ENCODE measurements at regions not wholly inside any gene's neighbourhood (a gene's known extent, or its start where the extent isn't known, plus 50 kb on each side); places are given as distances from the start of the nearest gene placed in this dataset.
"Not testable (repeated sequence)": the region's sequence is repeated elsewhere in the genome, so short reads cannot be mapped to it uniquely, and the experiment has no call there.

DNA sequence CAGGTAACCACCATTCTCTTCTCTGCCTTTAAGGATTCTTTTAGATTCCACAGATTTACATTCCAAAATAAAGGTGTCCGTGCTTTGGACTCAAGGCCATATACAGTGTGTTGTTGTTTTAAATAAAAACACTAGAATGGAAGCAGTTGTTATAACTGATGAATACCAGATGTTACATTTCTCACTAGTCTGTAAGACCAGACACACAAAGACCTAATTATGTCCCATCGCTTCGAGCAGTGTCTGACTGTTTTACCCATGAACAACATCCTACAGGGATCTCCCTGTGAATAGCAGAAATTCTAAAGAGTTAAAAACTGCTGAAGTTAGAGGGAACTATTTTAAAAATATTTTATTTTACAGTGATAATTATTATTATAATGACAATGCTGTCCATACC lies 574.7 kb upstream of the ZP4 start:
- no peak for DNase-seq (ENCODE audit: low read depth in 2 of 2)

DNA sequence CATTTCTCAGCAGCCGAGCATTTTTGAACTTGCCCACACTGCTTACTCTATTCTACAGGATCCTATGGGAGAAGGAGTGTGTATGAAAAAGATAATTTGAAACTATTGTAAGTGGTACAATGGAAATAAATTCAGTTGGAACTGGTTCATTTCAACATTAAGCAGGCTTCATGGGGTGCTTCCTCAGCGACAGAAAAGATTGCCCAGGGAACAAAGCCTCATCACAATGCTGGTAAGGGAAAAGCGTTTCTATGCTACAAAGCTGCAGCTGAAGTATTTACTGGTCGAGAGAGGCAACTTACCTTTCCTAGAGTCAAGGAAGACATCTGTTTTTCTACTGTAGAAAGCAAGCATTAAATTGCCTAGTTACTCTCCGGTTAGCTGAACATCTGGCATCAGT lies 568.2 kb upstream of the ZP4 start:
- no peak for DNase-seq (ENCODE audit: low read depth in 2 of 2)

DNA sequence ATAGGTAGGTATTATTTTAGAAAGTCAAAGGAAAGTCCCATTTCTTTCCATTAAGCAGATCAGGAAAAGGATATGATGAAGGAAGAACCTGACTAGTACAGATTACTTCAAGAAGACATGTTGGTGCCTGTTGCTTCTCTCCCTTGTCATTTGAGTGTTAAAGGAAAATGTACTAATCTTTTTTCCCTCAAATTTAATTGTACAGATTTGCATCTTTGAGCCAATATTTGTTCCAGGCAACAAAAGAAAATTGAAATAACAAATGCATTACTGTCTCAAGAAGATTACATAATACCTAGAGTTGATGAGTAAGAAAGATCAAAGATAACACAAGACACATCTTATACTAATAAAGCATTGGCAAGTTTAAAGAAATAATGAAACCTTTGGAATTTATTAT lies 566.9 kb upstream of the ZP4 start:
- DNase-seq (ENCODE audit: low read depth in 2 of 2) = no peak

DNA sequence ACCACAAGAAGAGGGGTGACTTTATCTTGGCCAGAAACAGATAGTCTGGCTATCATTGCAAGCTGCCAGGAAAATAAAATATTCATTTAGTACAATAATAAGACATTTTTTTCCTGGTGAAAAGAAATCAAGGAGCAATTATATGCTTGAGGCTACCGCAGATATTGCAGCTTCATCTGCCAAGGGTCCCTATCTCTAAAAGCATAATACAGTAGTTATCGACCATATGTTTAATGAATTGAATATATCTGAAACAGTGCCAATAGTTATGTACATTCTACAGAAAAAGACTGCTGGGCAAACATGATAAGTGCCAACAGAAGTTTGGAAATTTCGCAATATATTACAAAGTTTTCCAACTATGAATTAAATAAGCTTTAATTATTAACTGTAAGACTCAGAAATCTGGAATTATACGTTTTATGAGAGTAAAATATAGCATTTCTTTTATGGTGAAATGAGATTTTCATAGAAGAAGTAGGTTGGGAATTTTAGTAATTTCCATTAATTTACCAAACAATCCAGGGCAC lies 561.1 kb upstream of the ZP4 start:
- no peak for DNase-seq (ENCODE audit: low read depth in 2 of 2)

DNA sequence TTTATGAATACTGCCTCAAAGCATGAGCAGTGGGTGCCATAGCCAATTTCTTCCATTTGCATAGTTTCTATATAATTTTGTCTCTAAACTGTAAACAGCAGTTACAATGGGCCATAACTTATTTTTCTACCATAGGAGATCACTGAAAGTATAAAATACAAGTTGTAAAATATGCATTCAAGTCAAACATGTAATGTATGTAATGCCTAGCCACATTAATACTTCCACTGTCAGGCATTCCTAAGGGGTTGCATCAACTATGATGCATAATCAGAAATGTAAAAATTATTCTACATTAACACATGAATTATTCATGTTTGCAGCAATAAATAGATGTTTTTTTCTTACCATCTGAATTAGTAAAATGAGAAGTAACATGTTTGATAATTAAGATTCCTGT lies 560.3 kb upstream of the ZP4 start:
- no peak for DNase-seq (ENCODE audit: low read depth in 2 of 2)

DNA sequence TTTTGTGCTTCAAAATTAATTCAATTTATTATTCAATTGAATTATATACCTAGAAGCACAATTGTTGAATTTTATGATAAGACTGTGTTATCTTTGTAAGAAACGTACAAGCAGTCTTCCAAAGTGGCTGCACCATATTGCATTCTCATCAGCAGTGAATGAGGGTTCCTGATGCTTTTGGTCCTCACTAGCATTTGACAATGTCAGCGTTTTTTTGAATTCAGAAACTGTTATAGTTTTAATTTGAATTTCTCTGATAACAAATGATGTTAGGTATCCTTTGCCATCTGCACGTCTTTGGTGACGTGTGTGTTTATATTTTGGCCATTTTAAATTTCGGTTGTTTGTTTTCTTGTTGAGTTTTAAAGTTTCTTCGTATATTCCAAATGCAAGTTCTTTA lies 553.0 kb upstream of the ZP4 start:
- DNase-seq (ENCODE audit: low read depth in 2 of 2) = no peak

DNA sequence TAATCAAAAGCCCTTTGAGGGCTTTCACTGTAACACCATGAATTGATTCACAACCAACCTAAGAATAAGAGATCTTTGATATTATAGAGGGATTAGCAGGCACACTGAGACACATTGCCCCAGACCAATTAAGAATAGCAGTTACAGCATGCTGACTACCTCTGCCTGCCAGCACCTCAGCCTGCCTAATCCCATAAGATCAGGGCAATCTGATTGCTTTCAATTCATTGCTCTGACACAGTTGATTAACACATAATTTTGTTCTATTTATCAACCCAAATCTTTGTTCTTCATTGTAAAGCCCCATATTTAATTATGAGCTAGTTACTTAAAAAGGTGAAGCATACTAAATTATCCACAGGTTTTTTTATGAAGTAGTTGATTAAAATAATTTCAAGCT lies 548.8 kb upstream of the ZP4 start:
- no peak for DNase-seq (ENCODE audit: low read depth in 2 of 2)

DNA sequence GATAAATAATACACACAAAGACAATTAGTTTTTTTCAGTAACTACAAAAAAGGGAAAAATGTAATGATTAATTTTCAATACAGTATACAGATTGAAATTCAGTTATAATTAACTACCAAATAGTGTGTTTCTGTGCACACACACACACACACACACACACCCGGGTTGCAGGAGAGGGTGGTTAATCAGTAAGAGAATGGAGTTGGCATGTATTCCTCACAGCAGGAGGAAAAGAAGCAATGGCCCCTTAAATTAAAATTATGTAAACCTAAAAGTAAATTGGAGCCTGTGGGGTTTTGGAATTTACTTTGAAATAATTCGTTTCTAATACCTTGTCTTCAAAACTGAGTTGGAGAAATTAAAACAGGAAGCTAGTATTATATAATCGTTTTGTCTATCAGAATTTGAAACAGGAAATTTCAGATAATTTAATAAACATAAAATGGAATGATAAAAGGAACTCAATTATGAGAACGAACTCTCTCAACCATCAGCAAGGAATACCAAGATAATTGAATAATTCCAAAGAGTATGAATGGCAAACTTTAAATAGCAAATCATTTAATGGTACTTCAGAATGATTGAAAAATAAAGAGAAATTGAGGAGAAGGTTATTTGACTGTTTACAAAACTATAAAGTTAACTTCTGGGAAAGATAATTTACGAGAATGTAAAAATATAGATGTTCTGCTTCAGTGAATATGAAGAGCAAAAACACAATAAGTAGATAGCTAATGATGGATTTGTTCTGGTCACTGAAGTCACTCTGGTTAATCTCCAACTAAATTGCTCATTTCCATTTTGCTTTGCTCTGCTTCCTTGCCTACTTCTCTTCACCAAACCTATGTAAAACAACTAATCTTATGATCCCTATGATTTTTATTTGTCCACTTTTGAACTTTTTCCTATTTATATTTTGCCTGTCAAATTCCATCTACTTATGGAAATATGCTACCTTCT lies 547.9 kb upstream of the ZP4 start:
- no peak for DNase-seq (ENCODE audit: low read depth in 2 of 2)

DNA sequence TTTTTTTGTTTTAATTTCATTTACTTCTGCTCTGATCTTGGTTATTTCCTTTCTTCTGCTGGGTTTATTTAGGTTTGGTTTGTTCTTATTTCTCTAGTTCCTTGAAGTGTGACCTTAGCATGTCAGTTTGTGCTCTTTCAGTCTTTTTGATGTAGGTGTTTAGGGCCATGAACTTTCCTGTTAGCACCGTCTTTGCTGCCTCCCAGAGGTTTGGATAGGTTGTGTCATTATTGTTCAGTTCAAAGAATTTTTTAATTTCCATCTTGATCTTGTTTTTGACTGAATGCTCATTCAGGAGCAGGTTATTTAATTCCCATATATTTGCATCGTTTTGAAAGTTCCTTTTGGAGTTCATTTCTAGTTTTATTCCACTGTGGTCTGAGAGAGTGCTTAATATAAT lies 539.0 kb upstream of the ZP4 start:
- not testable (repeated sequence) for DNase-seq (ENCODE audit: low read depth in 2 of 2)

DNA sequence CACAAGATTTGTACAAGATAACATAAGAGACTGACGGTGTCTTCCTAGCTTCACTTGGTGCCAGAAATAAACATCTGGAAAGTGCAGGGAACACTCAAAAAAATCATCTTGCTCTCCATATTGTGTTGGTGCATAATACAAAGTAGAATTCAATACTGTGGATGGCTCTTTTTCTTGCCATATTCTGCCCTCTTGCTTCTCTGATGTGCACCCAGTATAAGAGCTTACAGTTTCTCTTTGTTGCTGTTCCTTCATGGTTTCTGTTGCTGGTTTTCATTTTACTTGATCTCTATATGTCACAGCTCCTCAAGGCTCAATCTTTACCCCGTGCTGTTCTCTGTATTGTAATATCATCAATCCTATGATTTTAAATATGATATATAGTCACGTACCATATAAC lies 528.5 kb upstream of the ZP4 start:
- DNase-seq (ENCODE audit: low read depth in 2 of 2) = no peak

DNA sequence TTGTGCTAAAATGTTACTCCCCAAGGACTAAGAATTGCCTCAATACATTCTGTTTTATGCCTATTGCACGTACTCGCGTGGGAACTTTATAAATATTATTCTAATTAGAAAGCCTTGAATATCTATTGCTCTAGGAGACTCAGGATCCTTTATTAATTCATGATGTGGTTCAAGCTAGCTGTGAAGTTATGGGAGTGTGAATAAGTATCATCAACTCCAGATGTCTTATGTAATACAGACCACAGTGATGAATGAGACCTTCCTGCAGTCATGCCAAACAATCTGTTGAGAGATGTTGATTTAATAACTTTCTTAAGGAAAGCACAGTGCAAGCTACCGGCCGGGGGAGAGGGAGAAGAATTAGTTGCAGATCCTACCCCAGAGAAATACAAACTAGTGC lies 519.2 kb upstream of the ZP4 start:
- no peak for DNase-seq (ENCODE audit: low read depth in 2 of 2)

DNA sequence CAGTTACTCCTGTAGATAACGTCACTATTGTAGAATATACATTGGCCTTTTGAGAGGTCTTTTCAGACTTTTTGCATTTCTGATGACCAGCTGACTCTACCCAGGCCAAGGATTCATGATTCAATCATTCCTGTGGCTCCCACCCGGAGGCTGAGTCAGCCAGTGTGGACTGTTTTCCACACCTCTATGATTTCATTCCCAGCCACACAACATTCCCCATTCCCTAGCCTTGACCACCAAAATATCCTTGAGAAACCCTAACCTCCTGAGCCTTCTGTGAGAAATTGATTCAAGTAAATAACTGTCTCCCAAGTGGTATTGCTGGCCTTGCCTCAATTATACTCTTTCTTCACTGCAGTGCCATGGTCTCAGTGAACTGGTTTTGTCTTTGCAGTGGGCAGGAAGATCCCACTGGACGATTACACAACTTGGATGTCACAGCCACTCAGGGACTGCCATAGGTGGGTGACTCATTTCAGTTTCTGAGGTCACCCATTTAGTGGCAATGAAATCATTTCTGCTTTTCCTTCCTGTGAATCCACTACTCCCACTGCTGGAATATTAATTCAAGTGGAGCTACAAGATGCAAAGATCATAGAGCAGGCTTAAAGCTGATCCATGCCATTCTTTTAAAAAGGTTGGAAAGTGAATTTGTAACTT lies 518.6 kb upstream of the ZP4 start:
- no peak for DNase-seq (ENCODE audit: low read depth in 2 of 2)

DNA sequence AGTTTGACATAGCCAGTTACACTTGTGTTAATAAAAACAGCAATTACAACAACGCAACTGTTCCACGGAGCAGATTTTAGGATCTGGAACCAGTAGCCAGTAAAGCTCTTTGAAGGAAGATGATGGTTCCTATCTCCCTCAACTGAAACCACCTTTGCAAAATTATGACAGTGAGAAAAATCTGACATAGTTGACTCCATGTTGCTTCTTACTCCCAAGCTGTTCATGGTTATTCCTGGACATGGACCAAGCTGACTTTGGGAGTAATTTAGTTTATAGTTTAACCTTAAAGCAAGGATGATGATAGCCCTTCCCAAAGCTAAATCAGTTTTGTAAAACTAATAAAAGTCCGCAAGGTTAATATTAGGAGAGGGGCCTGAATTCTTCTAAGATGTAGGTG lies 518.0 kb upstream of the ZP4 start:
- no peak for DNase-seq (ENCODE audit: low read depth in 2 of 2)

DNA sequence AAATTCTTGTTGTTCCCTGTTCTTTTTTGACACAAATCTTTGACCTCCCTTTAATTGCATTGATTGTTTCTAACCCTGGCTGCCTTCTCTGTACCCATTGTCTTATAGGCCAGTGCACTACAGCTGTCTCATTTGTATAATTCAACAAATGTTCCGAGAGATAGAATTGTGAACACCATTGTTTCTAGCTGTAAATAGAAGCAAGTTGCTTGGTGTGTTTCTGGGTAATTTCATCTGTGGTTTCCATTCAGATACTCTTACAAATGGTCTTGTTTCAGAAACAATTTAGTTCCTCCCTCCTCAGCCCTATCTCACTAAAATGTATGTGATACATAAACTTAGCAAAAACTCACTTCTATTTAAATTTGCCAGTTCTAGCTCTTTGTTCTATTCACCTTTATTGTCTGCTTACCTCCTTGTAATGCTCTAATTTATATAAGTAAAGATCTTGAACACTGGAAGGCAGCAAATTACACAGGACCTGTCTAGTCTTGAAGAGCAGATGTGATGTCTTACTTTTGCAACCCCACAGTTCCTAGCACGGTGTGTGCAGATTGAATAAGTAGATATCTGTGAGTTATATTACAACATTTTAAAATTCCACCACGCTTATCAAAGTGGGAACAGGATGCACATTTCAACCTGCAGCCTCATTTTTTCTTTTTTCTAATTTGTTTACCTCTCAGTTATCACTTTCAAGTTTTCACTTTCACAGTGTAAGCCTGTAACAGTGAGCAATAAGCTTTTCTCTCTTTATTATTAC lies 515.6 kb upstream of the ZP4 start:
- no peak for DNase-seq (ENCODE audit: low read depth in 2 of 2)

DNA sequence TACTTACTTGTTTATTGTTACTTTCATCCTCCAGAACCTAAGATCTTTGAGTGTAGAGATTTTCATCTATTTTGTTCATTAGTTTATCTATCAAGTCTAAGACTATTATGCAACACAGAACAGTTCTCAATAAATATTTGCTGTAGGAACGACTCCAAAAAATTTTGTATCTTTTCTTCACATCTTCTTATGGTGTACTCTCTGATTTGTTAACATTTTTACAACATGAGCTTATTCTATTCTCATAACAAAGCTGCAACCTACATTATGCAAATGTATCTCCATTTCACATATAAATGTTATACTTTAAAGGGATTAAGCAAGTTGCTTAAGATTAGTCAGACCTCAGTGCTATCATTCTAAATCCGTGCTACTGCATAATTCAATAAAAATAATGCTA lies 514.2 kb upstream of the ZP4 start:
- DNase-seq (ENCODE audit: low read depth in 2 of 2) = no peak

DNA sequence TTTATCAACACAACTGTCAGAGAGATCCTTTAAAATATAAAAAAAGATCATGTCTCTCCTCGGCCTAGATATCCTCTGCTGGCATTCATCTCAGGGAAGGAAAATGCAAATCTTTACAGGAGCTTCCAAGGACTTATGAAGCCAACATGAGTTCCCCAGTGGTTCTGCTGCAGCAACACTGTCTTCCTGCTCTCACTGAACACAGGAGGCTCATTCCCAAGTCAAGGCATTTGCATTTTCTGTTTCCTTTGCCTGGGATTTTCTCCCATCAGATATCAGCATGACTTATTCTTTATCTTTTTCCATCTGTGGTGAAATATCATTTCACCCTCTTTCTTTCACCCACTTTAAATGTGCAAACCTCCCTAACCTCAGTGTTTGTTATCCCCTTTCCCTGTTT lies 513.8 kb upstream of the ZP4 start:
- DNase-seq (ENCODE audit: low read depth in 2 of 2) = no peak

DNA sequence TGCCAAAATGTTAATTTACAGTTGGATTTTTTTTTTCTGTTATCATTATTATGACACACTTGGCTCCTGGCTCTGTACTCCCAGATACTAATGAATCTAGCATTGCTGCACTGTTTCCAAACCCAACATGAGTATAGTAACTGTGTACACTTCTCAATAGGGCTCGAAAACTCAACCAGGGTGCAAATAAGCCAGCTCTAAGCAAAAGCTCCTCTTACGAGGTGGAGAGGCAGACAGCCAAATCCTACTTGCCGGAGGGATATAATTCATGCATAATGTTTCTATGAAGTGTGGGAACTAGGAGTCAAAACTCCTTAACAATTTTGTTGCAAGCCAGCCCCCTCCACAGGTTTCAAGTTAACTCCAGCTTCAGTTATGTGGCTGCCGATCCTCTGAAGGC lies 510.4 kb upstream of the ZP4 start:
- DNase-seq (ENCODE audit: low read depth in 2 of 2) = no peak

DNA sequence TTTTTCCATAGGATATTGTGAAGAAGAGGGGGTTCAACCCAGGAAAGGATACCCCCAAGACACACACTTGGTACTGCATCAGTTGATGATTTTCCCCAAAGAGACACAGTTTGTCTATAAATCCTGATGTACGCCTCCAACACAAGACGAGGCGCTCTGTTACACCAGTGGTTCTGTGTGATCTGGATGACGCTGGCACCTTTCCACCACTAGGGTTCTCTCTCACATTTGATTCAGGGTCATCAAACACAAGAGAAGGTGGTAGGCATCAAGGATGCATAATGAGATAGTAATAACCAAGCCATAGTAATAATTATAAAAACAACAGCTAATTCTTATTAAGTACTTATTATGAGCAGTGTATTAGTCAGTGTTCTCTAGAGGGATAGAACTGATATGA lies 508.8 kb upstream of the ZP4 start:
- no peak for DNase-seq (ENCODE audit: low read depth in 2 of 2)

DNA sequence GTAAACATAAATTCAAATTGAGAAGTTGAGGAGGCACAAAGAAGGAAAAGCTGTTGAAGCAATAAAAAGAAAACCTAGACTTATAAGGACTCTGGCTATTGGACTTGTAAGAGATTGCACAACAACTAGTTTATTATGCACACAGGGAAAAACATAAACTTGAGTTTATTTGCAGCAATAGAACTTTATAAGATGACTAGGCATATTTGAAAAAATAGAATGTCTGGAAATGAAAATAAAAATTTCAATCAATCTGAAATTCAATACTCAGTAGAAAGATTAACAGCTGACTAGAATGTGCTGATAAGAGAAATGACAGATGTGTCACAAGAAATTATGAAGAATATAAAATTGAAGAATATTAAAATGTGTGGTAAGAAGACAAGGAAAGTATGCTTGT lies 505.4 kb upstream of the ZP4 start:
- DNase-seq (ENCODE audit: low read depth in 2 of 2) = no peak

DNA sequence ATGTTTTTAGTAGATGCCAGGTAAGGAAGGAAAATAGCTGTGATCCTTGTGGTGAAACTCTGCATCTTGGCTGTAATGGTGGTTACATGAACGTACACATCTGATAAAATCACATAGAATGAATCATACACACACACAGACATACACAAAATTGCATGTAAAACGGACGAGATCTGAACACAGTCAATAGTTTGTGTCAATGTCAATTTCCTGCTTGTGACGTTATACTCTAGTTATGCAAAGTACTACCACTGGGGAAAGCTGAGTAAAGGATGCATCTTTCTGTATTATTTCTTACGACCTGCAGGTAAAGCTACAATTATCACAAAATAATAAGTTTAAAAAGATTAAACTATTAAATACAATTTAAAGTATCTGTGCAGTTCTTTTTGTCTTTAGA lies 493.7 kb upstream of the ZP4 start:
- no peak for DNase-seq (ENCODE audit: low read depth in 2 of 2)

DNA sequence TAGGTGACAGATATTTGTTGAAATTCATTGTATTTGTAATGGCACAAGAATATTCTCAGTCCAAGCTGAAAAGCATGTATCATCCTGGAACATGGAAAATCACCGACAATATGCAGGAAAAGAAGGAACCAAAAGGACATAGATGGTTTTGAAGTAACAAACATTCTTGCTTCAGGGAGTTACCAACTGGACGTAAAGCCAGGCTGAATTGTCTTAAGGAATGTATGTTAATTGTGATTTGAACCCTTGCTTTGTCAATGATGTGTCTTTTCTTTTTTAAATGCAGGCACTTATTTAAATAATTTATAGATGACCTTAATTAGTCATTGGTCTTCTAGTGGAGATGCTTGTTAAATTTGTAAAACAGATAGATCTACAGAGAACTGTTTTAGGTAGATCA lies 489.4 kb upstream of the ZP4 start:
- DNase-seq (ENCODE audit: low read depth in 2 of 2) = no peak

DNA sequence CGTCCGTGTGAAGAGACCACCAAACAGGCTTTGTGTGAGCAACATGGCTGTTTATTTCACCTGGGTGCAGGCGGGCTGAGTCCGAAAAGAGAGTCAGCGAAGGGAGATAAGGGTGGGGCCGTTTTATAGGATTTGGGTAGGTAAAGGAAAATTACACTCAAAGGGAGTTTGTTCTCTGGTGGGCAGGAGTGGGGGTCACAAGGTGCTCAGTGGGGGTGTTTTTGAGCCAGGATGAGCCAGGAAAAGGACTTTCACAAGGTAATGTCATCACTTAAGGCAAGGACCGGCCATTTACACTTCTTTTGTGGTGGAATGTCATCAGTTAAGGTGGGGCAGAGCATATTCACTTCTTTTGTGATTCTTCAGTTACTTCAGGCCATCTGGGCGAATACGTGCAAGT lies 488.7 kb upstream of the ZP4 start:
- not testable (repeated sequence) for DNase-seq (ENCODE audit: low read depth in 2 of 2)
